ENCODE measurements at regions not wholly inside any gene's neighbourhood (a gene's known extent, or its start where the extent isn't known, plus 50 kb on each side); places are given as distances from the start of the nearest gene placed in this dataset.
A peak's percentile ranks its signal among the peaks of the same experiment; 100 is the strongest.

DNA sequence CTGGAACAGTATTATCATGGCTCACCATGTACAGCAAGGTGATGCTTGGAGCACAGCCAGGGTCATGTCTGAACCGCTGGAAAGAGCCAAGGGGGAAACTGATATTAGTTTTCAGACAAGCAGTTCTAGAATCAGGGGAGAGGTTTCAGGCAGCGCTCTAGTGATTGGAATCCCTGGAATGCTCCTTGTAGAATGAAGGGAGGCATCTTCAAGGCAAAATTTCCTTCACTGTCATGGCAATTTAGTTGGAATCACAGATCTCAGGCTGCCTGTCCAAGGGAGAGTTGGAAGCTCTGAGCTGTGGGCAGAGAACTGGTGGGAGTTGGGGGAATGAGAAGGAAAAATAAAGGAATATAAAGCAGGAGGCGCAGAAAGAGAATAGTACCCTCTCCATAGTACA is 737.1 kb downstream of the PTPRU start:
- no peak for DNase-seq

DNA sequence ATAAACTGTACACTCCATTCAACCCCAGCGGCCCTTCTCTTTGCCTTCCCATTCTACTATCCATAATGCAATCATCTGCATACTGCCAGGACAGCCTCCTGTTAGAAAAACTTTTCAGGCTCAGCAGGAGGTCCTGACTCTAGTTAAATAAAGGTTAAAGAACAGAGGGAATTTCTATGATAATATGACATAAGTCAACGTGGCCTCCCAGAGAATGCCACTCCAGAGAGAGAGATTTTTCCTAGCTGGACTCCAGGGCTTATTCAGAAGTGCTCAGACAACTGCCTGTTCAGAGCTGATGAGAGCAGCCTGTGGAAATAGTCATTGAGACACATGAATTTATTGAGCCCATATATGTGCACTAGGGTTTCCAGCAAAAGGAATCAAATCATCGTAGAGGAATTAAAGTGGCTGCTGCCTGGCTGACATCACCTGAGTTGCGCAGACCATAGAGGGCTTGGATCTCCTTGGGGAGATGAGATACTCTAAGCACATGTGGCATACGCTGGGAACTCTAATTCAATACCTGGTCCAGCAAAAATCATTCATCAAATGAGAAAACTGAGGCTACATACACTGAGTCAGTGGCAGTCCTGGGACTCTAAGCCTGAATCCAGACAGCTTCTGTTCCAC is 736.2 kb downstream of the PTPRU start:
- DNase-seq = no peak

DNA sequence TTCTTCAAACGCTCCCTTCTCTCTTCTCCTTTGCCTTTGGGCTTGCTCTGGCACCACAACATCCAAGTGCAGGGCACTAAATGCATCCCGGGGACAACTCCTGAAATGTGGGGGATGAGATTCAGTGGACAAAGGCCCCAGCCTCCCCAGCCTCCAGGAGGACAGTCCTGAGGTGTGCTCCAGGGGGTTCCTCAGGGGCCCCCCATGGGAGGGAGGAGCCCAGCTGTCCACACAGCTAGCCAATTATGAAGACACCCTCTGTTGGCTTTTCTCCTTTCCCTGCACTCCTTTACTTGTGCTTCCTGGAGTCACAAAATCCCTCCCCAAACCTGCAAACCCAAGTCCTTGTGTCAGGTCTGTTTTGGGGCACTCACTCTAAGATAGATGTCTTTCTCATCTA is 735.4 kb downstream of the PTPRU start:
- no peak for DNase-seq

DNA sequence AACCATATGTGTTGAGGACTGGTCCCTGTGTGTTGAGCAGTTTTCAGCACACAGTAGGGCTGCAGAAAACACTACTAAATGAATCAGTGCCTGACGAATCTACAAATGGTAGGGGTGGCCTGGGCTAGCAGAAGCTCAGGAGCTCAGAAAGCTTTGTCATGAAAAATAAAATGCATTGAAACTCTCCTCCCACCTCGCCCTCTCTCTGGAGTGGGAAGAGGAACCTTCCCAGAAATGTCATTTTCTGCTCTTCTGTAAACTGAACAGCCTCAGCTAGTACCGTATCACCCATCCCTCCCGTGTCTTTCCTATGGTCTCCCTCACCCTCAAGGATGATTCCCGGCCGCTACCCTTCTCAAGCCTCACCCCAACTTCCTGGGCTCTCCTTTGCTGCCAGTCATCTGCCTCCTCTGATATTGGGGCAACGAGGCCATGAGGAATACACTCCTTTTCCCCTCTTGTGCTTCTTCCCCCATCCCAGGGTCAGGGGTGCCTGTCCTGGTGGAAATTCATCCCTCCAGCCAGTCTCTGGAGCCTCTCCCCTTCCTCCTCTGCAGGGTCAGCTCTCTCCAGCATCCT is 734.5 kb downstream of the PTPRU start:
- DNase-seq = no peak

DNA sequence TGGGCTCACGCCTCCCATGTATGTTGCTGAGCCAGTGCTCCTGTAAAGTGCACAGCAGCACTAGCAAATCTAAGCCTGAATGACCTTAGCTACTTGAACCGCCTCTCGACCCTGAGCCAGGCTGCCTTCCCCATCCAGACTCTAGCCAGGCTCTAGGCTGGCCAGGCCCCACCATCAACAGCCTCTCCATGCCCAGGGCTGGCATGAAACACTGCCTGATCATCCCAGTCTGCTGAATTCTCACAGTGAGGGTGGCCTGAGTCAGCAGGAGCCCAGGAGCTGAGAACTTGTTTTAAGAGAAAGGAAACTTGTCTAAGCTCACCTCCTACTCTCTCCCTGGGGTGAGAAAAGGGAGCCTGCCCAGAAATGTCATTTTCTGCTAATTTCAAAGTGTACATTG is 733.3 kb downstream of the PTPRU start:
- DNase-seq = no peak

DNA sequence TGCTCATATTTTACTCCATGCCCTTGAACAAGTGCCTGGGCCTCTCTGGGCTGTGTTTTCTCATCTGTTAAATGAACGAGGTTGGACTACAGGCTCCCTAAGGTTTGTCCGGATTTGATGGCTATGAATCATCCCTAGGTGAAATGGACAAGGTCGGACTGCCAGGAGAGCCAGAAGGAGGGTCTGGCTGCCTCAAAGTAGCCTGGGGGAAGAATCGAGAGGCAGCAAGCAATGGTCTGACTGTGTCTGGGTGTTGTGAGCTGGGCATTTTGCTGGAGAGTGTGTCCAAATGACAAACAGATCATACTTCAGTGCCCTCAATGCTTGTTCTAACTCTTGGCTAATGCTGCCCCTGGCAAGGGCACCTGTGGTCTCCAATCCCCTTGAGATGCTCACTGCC is 730.9 kb downstream of the PTPRU start:
- no peak for DNase-seq

DNA sequence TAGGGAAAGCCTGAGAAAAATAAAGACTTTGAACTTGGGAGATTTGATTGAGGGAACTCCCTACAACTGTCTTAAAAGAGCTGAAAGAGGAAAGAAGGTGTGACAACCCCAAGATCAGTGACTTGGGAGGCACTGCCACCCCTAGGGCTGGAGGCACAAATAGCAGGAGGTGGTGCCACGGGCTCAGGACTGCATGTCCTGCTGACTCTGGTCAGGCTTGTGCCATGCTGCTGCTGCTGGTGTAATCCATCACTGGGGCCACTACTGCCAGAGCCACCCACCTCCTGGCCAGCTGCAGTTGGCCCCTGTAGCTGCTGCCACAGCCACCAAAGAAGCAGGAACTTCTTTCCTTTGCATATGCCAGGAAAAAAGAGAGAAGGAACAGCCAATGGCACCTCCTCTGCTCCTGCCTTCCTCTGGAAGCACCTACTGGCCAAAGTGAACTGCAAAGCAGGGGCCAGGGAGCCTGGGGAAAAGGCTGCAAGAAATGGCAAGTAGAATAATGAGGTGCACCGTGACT is 730.3 kb downstream of the PTPRU start:
- DNase-seq = no peak

DNA sequence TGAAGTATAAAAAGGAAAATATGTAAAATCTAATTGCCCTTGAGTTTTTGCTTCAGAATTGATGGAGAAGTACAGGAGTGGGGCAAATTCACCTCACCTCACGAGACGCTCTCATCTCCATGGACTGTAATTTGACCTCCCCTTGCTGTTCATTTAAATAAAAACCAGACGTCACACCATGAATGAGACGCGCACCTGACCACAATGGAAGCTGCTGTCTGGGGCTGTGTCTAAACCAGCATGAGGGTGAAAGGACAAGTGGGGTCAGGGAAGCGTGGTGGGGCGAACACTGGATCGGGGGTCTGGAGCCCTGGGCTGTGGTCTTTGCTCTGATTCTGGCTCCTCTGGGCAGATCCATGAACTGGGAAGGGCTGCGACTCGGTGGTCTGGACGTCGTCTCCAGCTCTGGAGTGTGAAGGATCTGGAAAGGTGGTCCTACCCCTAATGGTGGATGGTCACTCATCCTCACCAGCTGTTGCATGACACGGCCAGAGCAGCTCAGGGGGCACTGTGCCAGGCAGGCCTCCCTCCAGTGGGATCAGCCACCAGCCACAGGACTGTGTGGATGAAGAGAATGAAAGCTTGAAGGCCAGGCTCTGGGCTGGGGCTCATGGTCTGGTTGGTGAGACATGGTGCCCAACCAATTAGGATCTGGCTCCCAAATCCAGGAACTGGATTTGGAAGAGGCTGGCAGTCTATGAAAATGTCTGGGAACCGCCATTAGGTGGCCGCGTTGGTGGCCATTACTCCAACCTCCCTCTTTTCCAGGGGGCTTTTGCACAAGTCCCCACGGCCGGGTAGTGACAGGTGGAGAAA is 728.6 kb downstream of the PTPRU start:
- peak; percentile 57 for DNase-seq

DNA sequence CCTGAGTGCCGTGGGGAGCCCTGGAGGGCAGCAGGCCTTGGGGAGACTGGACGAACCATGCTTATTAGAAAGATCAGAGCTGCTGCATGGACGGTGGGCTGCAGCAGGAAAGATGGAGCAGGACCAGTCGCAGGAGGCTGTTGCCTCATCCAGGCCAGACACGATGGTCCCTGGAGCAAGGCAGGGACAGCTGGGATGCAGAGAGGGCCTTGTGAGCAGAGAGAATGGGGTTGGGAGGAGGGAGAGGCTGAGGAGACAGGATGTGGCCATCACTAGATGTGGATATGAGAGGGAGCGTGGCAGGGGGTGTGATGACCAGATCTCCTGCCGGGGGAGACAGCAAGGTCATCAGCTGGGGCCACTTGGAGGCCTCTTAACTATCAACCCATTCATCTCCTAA is 727.6 kb downstream of the PTPRU start:
- DNase-seq = no peak

DNA sequence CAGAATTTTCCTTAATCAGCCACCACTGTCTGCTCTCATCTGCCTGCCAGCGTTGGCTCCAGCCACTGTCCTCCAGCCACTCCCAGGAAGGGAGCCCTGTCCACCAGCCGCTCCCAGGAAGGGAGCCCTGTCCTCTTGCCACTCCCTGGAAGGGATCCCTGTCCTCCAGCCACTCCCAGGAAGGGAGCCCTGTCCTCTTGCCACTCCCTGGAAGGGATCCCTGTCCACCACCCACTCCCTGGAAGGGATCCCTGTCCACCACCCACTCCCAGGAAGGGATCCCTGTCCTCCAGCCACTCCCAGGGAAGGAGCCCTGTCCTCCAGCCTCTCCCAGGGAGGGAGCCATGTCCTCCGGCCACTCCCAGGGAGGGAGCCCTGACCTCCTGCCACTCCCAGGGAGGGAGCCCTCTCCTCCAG is 726.5 kb downstream of the PTPRU start:
- no peak for DNase-seq

DNA sequence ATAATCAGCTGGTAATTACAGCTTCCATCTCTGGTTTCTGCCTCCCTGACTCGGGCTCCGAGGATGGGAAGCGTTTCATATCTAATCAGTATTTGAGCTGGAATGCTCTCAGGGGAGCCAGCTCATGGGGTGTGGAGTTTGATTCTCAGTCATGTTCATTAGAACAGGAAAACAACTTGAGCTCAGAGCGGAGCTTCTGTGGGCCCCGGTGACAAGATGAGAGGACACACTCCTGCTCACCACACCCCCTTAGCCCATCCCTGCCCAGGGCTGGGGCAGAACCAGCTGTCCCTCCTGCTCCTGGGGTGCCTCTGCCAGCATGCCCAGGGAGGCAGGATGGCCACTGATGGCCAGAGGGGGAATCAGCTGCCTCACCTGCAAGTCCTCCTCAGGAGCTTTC is 726.0 kb downstream of the PTPRU start:
- no peak for DNase-seq

DNA sequence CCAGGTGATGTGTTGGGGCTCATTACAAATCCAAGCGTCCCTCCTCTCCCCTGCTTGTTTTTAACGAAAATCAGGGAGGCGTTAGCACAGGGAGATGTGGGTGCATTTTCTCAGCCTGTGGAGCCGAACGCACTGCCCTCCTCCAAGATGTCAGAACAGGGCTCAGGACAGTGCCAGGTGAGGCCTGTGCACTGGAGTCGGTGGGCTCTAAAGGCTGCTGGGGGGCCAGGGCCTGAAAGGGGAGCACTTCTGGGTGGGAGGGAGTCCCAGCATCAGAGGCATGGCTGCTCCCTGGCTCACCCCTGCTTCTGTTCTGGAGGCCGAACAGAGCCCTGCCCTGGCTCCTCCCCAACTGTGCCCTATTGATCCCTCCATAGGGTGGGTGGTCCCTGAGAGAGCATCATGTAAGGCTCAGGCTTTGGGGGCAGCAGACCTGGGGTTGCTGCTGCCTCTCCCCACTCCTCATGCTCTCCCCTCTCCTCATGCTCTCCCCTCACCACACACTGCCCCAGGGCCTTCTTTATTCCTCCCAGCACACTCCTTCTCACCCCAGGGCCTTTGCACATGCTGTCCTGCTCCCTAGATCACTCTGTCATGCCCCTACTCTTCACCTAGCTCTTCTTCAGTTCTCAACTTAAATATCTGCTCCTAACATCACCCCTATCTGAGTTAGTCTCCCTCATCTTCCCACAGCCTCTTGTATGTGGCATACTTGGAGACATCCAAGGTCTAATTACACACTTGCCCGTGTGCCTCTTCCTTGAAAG is 725.2 kb downstream of the PTPRU start:
- DNase-seq = no peak

DNA sequence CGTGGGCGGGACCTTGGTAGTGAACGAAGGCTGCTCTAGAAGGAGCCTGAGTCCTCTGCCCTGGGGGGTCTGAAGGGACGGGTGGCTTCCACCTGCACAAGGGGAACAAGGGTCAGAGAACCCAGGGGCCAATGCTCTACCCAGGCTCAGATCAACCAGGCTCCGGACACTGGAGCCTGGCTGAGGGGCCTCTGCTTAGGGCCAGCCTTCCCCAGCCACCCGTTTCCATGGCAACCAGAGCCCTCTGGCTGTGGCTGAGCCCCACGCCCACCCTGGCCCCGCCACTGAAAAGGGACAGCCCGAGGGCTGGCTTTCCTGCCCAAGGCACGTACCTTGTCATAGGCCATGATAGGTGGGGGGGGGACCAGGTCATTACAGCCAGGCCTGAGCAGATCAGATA is 724.6 kb downstream of the PTPRU start:
- no peak for DNase-seq

DNA sequence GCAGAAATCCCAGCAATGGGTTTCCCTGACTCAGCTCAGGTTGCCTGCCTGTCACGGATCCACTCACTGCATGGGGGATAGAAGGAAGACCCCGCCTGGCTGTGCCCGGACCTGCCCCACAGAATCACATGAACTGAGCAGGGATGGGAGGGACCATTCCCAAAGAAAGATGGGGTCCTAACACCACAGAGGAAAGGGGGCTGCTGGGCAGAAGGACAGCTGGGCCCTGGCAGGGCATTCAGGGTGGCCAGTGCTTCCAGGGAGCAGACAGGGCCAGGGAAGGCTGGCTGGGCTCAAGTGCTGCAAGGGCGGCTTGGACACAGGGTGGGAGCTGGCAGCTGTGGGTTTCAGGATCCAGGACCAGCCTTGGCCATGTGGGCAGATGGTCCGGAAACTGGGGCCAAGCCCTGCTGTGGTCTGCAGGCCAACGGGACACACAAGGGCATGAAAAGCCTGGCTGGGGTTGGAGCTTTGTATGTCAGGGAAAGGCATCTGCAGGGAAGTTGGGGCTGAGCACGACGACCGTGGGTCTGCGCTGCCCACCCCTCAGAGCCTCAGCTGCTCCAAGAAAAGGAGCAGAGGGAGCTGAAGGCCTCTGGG is 723.9 kb downstream of the PTPRU start:
- no peak for DNase-seq

DNA sequence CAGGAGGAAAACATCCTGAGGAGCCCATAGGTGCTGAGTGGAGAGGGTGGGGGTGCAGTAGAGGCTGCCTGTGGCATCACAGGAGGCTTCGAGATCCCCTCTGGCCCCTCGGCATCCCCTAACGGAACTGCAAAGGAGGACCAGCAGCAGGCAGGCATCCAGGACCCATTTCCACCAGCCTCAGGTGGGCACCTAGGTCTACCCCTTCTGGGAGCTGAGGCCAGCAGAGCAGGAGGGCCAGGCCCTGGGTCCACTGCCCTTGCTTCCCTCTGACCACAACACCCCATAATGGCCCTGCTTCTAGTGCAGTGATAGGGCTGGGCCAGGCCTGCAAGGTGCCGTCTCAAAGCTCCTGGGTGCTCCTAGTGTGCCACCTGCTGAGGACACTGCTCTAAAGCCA is 723.0 kb downstream of the PTPRU start:
- no peak for DNase-seq

DNA sequence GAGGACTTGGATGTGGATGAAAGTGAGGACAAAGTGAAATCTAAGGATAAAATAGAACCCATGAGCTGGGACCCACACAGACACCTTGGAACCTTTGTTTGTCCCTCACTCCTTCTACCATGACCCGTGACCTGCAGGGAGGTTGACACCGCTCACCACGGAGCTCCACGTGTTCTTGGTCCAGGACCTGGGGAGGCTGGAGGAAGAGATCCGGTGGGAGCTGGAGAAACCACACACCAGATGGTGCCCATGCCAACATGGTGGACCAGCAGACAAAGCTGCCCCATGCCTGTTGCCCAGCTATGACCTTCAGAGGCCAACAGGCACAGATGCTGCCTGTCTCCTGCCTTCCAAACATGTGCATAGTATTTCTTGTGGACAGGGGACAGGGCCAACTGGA is 721.9 kb downstream of the PTPRU start:
- no peak for DNase-seq

DNA sequence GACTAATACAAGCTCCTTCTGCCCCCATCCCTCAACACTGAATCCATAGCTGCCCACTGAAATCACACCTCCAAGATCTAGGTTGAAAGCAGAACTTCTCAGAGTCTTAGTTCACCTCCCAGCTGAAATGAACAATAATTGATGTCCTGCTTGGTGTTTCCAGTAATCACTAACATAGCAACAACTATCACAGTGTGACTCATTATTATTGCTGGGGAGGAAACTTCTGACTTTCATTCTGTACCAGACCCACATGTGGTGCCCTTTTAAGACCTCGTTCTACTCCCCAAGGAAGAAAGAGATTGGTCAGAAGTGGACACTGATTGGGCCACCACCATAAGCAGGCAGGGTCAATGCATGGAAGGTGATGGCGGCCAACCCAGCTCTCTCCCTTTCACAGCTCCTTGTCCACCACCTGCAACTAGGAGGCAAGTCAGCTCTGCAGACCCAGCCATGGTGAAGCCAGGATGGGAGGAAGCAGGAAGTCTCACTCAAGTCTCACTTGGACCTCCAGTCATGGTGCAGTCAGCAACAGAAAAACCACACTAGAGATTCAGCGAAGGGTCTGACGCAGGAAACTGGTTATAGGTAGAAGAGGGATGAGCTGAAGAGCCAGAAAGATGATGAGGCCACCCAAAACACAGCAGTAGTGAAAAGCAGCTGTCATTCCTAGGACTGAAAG is 720.2 kb downstream of the PTPRU start:
- no peak for DNase-seq

DNA sequence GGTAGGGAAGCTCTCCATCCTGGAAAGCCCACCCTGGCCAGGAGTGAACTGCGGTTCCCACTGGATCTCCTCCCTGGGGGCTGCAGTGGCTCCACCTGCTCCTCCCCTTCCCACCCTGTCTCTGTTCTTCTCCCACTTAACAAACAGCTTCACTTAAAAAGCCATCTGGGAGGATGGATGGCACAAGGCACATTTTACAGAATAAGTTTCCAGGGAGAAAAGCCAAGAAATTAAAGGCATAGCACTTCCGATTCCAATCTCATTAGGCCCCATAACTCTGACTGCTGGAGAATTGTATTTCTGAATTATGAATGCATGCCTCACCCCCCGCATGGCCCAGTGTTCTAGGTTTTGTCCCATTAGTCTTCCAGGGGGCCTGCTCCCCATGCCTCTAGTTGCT is 718.3 kb downstream of the PTPRU start:
- no peak for DNase-seq

DNA sequence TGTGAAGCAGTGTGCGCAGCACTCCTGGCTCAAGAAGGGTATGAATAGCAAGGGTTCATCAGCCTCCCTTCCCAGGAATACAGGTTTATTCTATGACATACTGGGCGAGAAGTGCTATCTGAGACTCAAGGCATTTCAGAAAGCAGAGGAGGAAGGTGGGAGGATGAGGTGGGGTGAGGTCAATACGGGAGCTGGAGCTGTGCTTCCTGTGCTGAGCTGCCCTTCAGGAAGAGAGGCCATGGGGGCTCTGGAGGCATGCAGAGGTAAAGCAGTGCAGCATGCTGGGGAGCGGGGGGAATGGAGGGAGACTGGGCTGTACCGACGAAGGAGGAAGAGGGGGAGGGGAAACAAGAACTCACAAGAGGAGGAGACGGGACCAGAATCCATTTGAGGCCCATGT is 717.6 kb downstream of the PTPRU start:
- DNase-seq = no peak

DNA sequence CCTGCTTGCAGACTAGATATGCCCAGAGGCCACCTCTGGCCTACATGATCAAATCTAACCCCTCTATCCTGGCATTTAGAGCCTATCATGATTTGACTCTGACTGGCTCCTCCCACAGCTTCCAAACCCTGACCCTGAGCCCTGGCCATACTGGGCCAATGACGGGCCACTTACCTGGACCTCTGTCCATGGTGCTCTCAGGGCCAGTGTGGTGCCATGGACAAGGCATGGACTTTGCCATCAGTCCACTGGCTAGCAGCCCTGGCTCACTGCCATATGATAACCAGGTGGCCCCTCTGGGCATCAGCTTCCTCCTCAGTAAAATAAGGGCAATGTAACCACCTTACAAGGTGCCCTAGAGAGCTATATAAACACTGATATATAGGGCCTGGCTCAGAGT is 713.4 kb downstream of the PTPRU start:
- DNase-seq = no peak

DNA sequence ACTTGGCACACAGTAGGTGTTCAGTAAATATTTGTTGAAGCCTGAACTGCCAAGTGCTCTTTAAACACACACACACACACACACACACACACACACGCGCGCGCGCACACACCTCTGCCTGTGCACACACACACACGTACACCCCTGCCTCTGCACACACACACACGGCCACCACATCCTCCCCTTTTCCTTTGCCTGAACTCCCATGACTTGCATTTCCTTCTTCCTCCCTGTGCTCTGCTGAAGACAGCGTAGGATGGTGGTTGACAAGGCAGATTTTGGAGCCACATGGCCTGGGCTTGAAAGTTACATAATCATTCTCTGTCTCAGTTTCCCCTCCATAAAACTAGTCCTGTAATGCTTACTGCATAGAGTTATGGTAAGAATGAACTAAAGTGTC is 712.3 kb downstream of the PTPRU start:
- no peak for DNase-seq

DNA sequence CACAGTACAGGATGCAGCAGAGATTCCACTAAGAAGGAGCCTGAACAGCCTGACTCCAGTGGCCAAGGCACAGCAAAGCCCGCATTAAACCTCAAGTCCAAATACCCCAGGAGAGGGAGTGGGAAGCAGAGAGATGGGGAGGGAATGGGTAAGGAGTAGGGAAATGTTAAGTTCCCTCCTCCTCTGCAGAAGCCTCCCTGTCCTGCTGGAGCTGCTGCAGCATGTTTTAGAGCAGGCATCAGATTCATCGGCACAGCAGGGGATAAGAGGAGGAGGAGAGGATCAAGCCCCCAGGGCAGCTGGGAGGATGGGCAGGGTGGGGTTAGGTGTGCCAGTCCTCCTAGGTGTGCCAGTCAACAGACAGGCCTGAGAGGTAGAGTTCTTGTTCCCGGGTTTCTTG is 709.7 kb downstream of the PTPRU start:
- DNase-seq = no peak
